GM04504 (cell line): ENCODE measurements at regions not wholly inside any gene's neighbourhood (a gene's known extent, or its start where the extent isn't known, plus 50 kb on each side); places are given as distances from the start of the nearest gene placed in this dataset.

Source experiments
- DNase-seq: peaks from one replicate; pipeline ENCODE4 v3.0.0-alpha.2; 2012; ENCODE audit warnings: low read depth

- DNase-seq: no peak
These were observed 166.4 kb upstream of the TLE3 start for GRCh38 chr15:70264014-70264582.

GRCh38 chr15:70262591-70263274 is 165.0 kb upstream of the TLE3 start:
- DNase-seq: no peak

GRCh38 chr15:70262171-70262570 is 164.5 kb upstream of the TLE3 start:
- no peak for DNase-seq

- DNase-seq: no peak
These were observed 163.4 kb upstream of the TLE3 start for GRCh38 chr15:70261083-70261482.

GRCh38 chr15:70260580-70260979 is 162.9 kb upstream of the TLE3 start:
- no peak for DNase-seq

- no peak for DNase-seq
These were observed 162.2 kb upstream of the TLE3 start for GRCh38 chr15:70259640-70260508.

GRCh38 chr15:70259028-70259424 is 161.3 kb upstream of the TLE3 start:
- DNase-seq: no peak

- DNase-seq: no peak
These were observed 160.8 kb upstream of the TLE3 start for GRCh38 chr15:70258369-70259027.

- DNase-seq: no peak
These were observed 160.0 kb upstream of the TLE3 start for GRCh38 chr15:70257573-70258248.

- no peak for DNase-seq
These were observed 159.3 kb upstream of the TLE3 start for GRCh38 chr15:70257047-70257446.

GRCh38 chr15:70254311-70254869 is 156.7 kb upstream of the TLE3 start:
- no peak for DNase-seq

GRCh38 chr15:70253461-70254156 is 155.9 kb upstream of the TLE3 start:
- DNase-seq: no peak

GRCh38 chr15:70252951-70253320 is 155.2 kb upstream of the TLE3 start:
- DNase-seq: no peak

- no peak for DNase-seq
These were observed 154.6 kb upstream of the TLE3 start for GRCh38 chr15:70252056-70252950.

GRCh38 chr15:70251246-70251990 is 153.7 kb upstream of the TLE3 start:
- no peak for DNase-seq

- DNase-seq: no peak
These were observed 152.8 kb upstream of the TLE3 start for GRCh38 chr15:70250208-70251201.

GRCh38 chr15:70249616-70250015 is 151.9 kb upstream of the TLE3 start:
- DNase-seq: no peak
